ENCODE measurements at regions not wholly inside any gene's neighbourhood (a gene's known extent, or its start where the extent isn't known, plus 50 kb on each side); places are given as distances from the start of the nearest gene placed in this dataset.

GRCh38 chr4:96639932-96640331 is 800.0 kb downstream of the PDHA2 start:
- Mint-ChIP-seq H3K4me3 (no peak overlapping the region), H3K9me3 (peaks cover 6% of the 10 kb centered on the region), H3K36me3 (ENCODE audit: low read depth) (no peaks in the 10 kb centered on the region), H3K4me1 (no peaks in the 10 kb centered on the region), H3K27ac (no peak overlapping the region), H3K27me3 (no peaks in the 10 kb centered on the region)
- ATAC-seq (replicated peaks): no peak

- peaks cover 3% of the 10 kb centered on the region for H3K9me3 Mint-ChIP-seq
- no peak overlapping the region for H3K4me3 Mint-ChIP-seq
- H3K4me1 Mint-ChIP-seq: no peaks in the 10 kb centered on the region
- no peaks in the 10 kb centered on the region for H3K36me3 Mint-ChIP-seq (ENCODE audit: low read depth)
- H3K27ac Mint-ChIP-seq: no peak overlapping the region
- no peaks in the 10 kb centered on the region for H3K27me3 Mint-ChIP-seq
- no peak for ATAC-seq (replicated peaks)
These were observed 802.6 kb downstream of the PDHA2 start for GRCh38 chr4:96642490-96642889.

- Mint-ChIP-seq H3K4me1 (no peaks in the 10 kb centered on the region), H3K4me3 (no peak overlapping the region), H3K9me3 (peaks cover 3% of the 10 kb centered on the region), H3K36me3 (ENCODE audit: low read depth) (no peaks in the 10 kb centered on the region), H3K27ac (no peak overlapping the region), H3K27me3 (no peaks in the 10 kb centered on the region)
- ATAC-seq (replicated peaks): no peak
These were observed 806.3 kb downstream of the PDHA2 start for GRCh38 chr4:96646146-96646545.

GRCh38 chr4:96649536-96649935 is 809.6 kb downstream of the PDHA2 start:
- Mint-ChIP-seq H3K27me3 (no peaks in the 10 kb centered on the region), H3K4me3 (no peak overlapping the region), H3K9me3 (no peaks in the 10 kb centered on the region), H3K36me3 (ENCODE audit: low read depth) (no peaks in the 10 kb centered on the region), H3K27ac (no peak overlapping the region), H3K4me1 (no peaks in the 10 kb centered on the region)
- no peak for ATAC-seq (replicated peaks)

GRCh38 chr4:96652158-96652557 is 812.3 kb downstream of the PDHA2 start:
- H3K27ac Mint-ChIP-seq: no peak overlapping the region
- H3K9me3 Mint-ChIP-seq: no peaks in the 10 kb centered on the region
- H3K36me3 Mint-ChIP-seq (ENCODE audit: low read depth): no peaks in the 10 kb centered on the region
- no peaks in the 10 kb centered on the region for H3K4me1 Mint-ChIP-seq
- no peak overlapping the region for H3K4me3 Mint-ChIP-seq
- ATAC-seq (replicated peaks): no peak
- H3K27me3 Mint-ChIP-seq: no peaks in the 10 kb centered on the region

- H3K4me1 Mint-ChIP-seq: no peaks in the 10 kb centered on the region
- H3K27me3 Mint-ChIP-seq: no peaks in the 10 kb centered on the region
- no peak overlapping the region for H3K4me3 Mint-ChIP-seq
- no peak overlapping the region for H3K27ac Mint-ChIP-seq
- ATAC-seq (replicated peaks): no peak
- no peaks in the 10 kb centered on the region for H3K9me3 Mint-ChIP-seq
- H3K36me3 Mint-ChIP-seq (ENCODE audit: low read depth): no peaks in the 10 kb centered on the region
These were observed 812.9 kb downstream of the PDHA2 start for GRCh38 chr4:96652821-96653220.

- no peaks in the 10 kb centered on the region for H3K27me3 Mint-ChIP-seq
- H3K36me3 Mint-ChIP-seq (ENCODE audit: low read depth): no peaks in the 10 kb centered on the region
- no peak overlapping the region for H3K27ac Mint-ChIP-seq
- no peaks in the 10 kb centered on the region for H3K4me1 Mint-ChIP-seq
- ATAC-seq (replicated peaks): no peak
- H3K4me3 Mint-ChIP-seq: no peak overlapping the region
- H3K9me3 Mint-ChIP-seq: no peaks in the 10 kb centered on the region
These were observed 814.2 kb downstream of the PDHA2 start for GRCh38 chr4:96654045-96654444.

GRCh38 chr4:96670381-96670780 is 830.5 kb downstream of the PDHA2 start:
- H3K27me3 Mint-ChIP-seq: no peaks in the 10 kb centered on the region

GRCh38 chr4:96675416-96675815 is 835.5 kb downstream of the PDHA2 start:
- no peak for ATAC-seq (replicated peaks)
- no peaks in the 10 kb centered on the region for H3K36me3 Mint-ChIP-seq (ENCODE audit: low read depth)

More at GRCh38 chr4:96670381-96670780, 830.5 kb downstream of the PDHA2 start:
- no peaks in the 10 kb centered on the region for H3K4me1 Mint-ChIP-seq
- H3K9me3 Mint-ChIP-seq: peaks cover 3% of the 10 kb centered on the region
- no peak overlapping the region for H3K27ac Mint-ChIP-seq
- ATAC-seq (replicated peaks): no peak
- H3K36me3 Mint-ChIP-seq (ENCODE audit: low read depth): no peaks in the 10 kb centered on the region
- H3K4me3 Mint-ChIP-seq: no peak overlapping the region

GRCh38 chr4:96675896-96676295 is 836.0 kb downstream of the PDHA2 start:
- Mint-ChIP-seq H3K27ac (no peak overlapping the region), H3K4me3 (no peak overlapping the region), H3K9me3 (no peaks in the 10 kb centered on the region), H3K36me3 (ENCODE audit: low read depth) (no peaks in the 10 kb centered on the region), H3K27me3 (no peaks in the 10 kb centered on the region), H3K4me1 (no peaks in the 10 kb centered on the region)
- ATAC-seq (replicated peaks): no peak

More at GRCh38 chr4:96675416-96675815, 835.5 kb downstream of the PDHA2 start:
- H3K4me3 Mint-ChIP-seq: no peak overlapping the region
- H3K4me1 Mint-ChIP-seq: no peaks in the 10 kb centered on the region
- H3K27me3 Mint-ChIP-seq: no peaks in the 10 kb centered on the region
- H3K9me3 Mint-ChIP-seq: no peaks in the 10 kb centered on the region
- H3K27ac Mint-ChIP-seq: no peak overlapping the region

- ATAC-seq (replicated peaks): no peak
- H3K36me3 Mint-ChIP-seq (ENCODE audit: low read depth): no peaks in the 10 kb centered on the region
- H3K27ac Mint-ChIP-seq: no peak overlapping the region
- no peak overlapping the region for H3K4me3 Mint-ChIP-seq
- H3K4me1 Mint-ChIP-seq: no peaks in the 10 kb centered on the region
- H3K27me3 Mint-ChIP-seq: no peaks in the 10 kb centered on the region
- H3K9me3 Mint-ChIP-seq: no peaks in the 10 kb centered on the region
These were observed 837.0 kb downstream of the PDHA2 start for GRCh38 chr4:96676754-96677435.

- no peaks in the 10 kb centered on the region for H3K4me1 Mint-ChIP-seq
- ATAC-seq (replicated peaks): no peak
- H3K9me3 Mint-ChIP-seq: no peaks in the 10 kb centered on the region
- H3K27ac Mint-ChIP-seq: no peak overlapping the region
- no peak overlapping the region for H3K4me3 Mint-ChIP-seq
- no peaks in the 10 kb centered on the region for H3K27me3 Mint-ChIP-seq
- no peaks in the 10 kb centered on the region for H3K36me3 Mint-ChIP-seq (ENCODE audit: low read depth)
These were observed 837.6 kb downstream of the PDHA2 start for GRCh38 chr4:96677499-96677898.

GRCh38 chr4:96681218-96681617 is 841.3 kb downstream of the PDHA2 start:
- H3K27ac Mint-ChIP-seq: no peak overlapping the region
- H3K4me3 Mint-ChIP-seq: no peak overlapping the region
- peaks cover 7% of the 10 kb centered on the region for H3K9me3 Mint-ChIP-seq
- no peaks in the 10 kb centered on the region for H3K36me3 Mint-ChIP-seq (ENCODE audit: low read depth)
- no peak for ATAC-seq (replicated peaks)
- H3K27me3 Mint-ChIP-seq: no peaks in the 10 kb centered on the region
- H3K4me1 Mint-ChIP-seq: no peaks in the 10 kb centered on the region

- H3K4me3 Mint-ChIP-seq: no peak overlapping the region
- ATAC-seq (replicated peaks): no peak
- H3K27ac Mint-ChIP-seq: no peak overlapping the region
- H3K4me1 Mint-ChIP-seq: no peaks in the 10 kb centered on the region
- no peaks in the 10 kb centered on the region for H3K27me3 Mint-ChIP-seq
- H3K9me3 Mint-ChIP-seq: peaks cover 7% of the 10 kb centered on the region
- H3K36me3 Mint-ChIP-seq (ENCODE audit: low read depth): no peaks in the 10 kb centered on the region
These were observed 845.8 kb downstream of the PDHA2 start for GRCh38 chr4:96685691-96686090.

GRCh38 chr4:96691521-96691920 is 851.6 kb downstream of the PDHA2 start:
- H3K27me3 Mint-ChIP-seq: no peaks in the 10 kb centered on the region
- H3K4me1 Mint-ChIP-seq: no peaks in the 10 kb centered on the region
- no peaks in the 10 kb centered on the region for H3K36me3 Mint-ChIP-seq (ENCODE audit: low read depth)
- ATAC-seq (replicated peaks): no peak
- H3K27ac Mint-ChIP-seq: no peak overlapping the region
- no peak overlapping the region for H3K4me3 Mint-ChIP-seq
- H3K9me3 Mint-ChIP-seq: peaks cover 8% of the 10 kb centered on the region

- H3K27me3 Mint-ChIP-seq: no peaks in the 10 kb centered on the region
- no peak overlapping the region for H3K27ac Mint-ChIP-seq
- no peaks in the 10 kb centered on the region for H3K9me3 Mint-ChIP-seq
- H3K4me1 Mint-ChIP-seq: no peaks in the 10 kb centered on the region
- ATAC-seq (replicated peaks): no peak
- no peak overlapping the region for H3K4me3 Mint-ChIP-seq
- H3K36me3 Mint-ChIP-seq (ENCODE audit: low read depth): no peaks in the 10 kb centered on the region
These were observed 858.9 kb downstream of the PDHA2 start for GRCh38 chr4:96698831-96699230.
